Skin epidermis (tissue), 12 donors: ENCODE measurements at regions not wholly inside any gene's neighbourhood (a gene's known extent, or its start where the extent isn't known, plus 50 kb on each side); places are given as distances from the start of the nearest gene placed in this dataset.

ENCODE experiments used
- H3K27ac ChIP-seq, 21 experiments: fragments of 200-600 bp; sonication (generic) in 11 of 21; one replicate each; pipeline ENCODE4 v1.5.0; 2020; ENCODE audit warnings: mild to moderate bottlenecking in 3 of 21, inconsistent platforms in 2 of 21, moderate library complexity in 2 of 21
- H3K4me3 ChIP-seq, 7 experiments: fragments of 200-600 bp; sonication (generic) in 2 of 7; one replicate each; pipeline ENCODE4 v1.5.0; 2020; ENCODE audit warnings: inconsistent platforms in 2 of 7, mild to moderate bottlenecking in 2 of 7, moderate library complexity in 1 of 7

- Histone ChIP-seq H3K27ac (no peak overlapping the region), H3K4me3 (no peak overlapping the region)
Measured at GRCh38 chr1:5254975-5255374, 600.6 kb downstream of the AJAP1 start.

- Histone ChIP-seq H3K27ac (no peak overlapping the region), H3K4me3 (no peak overlapping the region)
Measured at GRCh38 chr1:5254131-5254725, 599.8 kb downstream of the AJAP1 start.

- no peak overlapping the region for H3K4me3 ChIP-seq
- H3K27ac ChIP-seq, result no peak overlapping the region
Measured at GRCh38 chr1:5253036-5253435, 598.6 kb downstream of the AJAP1 start.

- H3K4me3 ChIP-seq, result no peak overlapping the region
- no peak overlapping the region for H3K27ac ChIP-seq
Measured at GRCh38 chr1:5250336-5250735, 595.9 kb downstream of the AJAP1 start.

GRCh38 chr1:5245348-5245747, 590.9 kb downstream of the AJAP1 start:
- no peak overlapping the region for H3K27ac ChIP-seq
- H3K4me3 ChIP-seq, result no peak overlapping the region

GRCh38 chr1:5244631-5245285, 590.3 kb downstream of the AJAP1 start:
- H3K27ac ChIP-seq, result no peak overlapping the region
- H3K4me3 ChIP-seq, result no peak overlapping the region

- H3K27ac ChIP-seq, result no peak overlapping the region
- no peak overlapping the region for H3K4me3 ChIP-seq
Measured at GRCh38 chr1:5242850-5243249, 588.4 kb downstream of the AJAP1 start.

- H3K4me3 ChIP-seq, result no peak overlapping the region
- H3K27ac ChIP-seq, result no peak overlapping the region
Measured at GRCh38 chr1:5239911-5240310, 585.5 kb downstream of the AJAP1 start.

- no peak overlapping the region for H3K27ac ChIP-seq
- H3K4me3 ChIP-seq, result no peak overlapping the region
Measured at GRCh38 chr1:5238351-5239130, 584.1 kb downstream of the AJAP1 start.

GRCh38 chr1:5235355-5235899, 581.0 kb downstream of the AJAP1 start:
- no peak overlapping the region for H3K27ac ChIP-seq
- H3K4me3 ChIP-seq, result no peak overlapping the region

GRCh38 chr1:5232537-5232936, 578.1 kb downstream of the AJAP1 start:
- Histone ChIP-seq H3K4me3 (no peak overlapping the region), H3K27ac (no peak overlapping the region)

GRCh38 chr1:5231541-5232315, 577.3 kb downstream of the AJAP1 start:
- Histone ChIP-seq H3K4me3 (no peak overlapping the region), H3K27ac (no peak overlapping the region)

GRCh38 chr1:5227114-5227513, 572.7 kb downstream of the AJAP1 start:
- no peak overlapping the region for H3K27ac ChIP-seq
- no peak overlapping the region for H3K4me3 ChIP-seq

GRCh38 chr1:5225707-5226704, 571.6 kb downstream of the AJAP1 start:
- Histone ChIP-seq H3K27ac (no peak overlapping the region), H3K4me3 (no peak overlapping the region)

- Histone ChIP-seq H3K4me3 (no peak overlapping the region), H3K27ac (no peak overlapping the region)
Measured at GRCh38 chr1:5223206-5223605, 568.8 kb downstream of the AJAP1 start.

GRCh38 chr1:5222626-5223025, 568.2 kb downstream of the AJAP1 start:
- Histone ChIP-seq H3K4me3 (no peak overlapping the region), H3K27ac (no peak overlapping the region)

GRCh38 chr1:5221451-5221850, 567.0 kb downstream of the AJAP1 start:
- H3K27ac ChIP-seq, result no peak overlapping the region
- no peak overlapping the region for H3K4me3 ChIP-seq

- Histone ChIP-seq H3K4me3 (no peak overlapping the region), H3K27ac (no peak overlapping the region)
Measured at GRCh38 chr1:5220821-5221220, 566.4 kb downstream of the AJAP1 start.

GRCh38 chr1:5220421-5220820, 566.0 kb downstream of the AJAP1 start:
- Histone ChIP-seq H3K27ac (no peak overlapping the region), H3K4me3 (no peak overlapping the region)
